ENCODE measurements at regions not wholly inside any gene's neighbourhood (a gene's known extent, or its start where the extent isn't known, plus 50 kb on each side); places are given as distances from the start of the nearest gene placed in this dataset.

GRCh38 chr2:45301307-45302277, 292.3 kb upstream of the SIX2 start:
- DNase-seq (ENCODE audit: low spot score) = no peak

DNA sequence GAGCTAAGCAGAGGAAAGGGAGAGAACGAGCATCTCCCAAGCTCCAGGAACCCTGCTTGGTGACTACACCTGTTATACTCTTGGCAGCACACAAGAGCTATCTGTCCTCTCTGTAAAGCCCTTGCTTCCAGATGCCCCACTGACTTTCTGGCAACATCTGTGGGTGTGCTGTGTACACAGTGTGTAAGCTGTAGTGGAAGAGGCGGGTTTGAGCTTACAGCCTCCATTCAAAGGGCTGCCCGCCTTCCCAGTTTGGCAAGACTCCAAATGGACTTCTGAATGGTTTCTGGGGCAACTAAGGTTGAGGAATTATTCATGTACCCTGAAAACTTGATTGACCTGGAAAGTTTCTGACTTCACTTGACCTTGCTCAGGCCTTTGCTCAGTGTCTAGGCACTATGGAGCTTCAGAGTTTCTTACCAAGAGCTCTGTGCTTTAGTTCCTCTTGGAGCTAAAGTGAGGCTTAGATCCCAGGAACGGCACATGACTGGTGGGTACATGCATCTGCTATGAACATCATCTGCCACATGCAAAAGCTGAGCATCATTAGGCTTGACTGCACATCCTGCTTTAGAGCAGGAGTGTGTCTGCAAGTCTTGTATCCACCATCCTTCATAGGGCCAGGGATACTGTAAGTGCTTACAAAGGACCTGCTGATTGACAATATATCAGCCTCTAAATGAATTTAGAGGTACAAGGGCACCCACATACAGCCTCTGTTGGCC, 290.9 kb upstream of the SIX2 start:
- no peak for DNase-seq (ENCODE audit: low spot score)

GRCh38 chr2:45299361-45299760, 290.1 kb upstream of the SIX2 start:
- no peak for DNase-seq (ENCODE audit: low spot score)

DNA sequence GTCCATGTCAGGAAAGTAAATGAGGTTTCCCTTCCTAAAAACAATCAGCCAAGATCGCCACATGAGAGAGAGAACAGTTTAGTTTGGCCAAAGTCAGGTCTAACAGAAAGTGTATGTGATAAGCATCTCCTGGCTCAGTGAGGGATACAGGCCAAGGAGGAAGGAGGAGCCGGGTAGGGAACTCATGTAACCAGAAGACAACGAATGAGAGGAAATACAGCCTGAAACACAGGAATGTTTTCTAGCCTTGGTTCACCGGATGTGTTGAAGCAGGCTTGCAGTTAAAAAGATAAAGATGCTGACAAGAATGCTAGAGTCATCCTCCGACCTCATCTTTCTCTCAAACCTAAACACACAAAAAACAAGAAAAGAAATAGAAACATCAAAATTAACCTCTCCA, 283.9 kb upstream of the SIX2 start:
- no peak for DNase-seq (ENCODE audit: low spot score)

DNA sequence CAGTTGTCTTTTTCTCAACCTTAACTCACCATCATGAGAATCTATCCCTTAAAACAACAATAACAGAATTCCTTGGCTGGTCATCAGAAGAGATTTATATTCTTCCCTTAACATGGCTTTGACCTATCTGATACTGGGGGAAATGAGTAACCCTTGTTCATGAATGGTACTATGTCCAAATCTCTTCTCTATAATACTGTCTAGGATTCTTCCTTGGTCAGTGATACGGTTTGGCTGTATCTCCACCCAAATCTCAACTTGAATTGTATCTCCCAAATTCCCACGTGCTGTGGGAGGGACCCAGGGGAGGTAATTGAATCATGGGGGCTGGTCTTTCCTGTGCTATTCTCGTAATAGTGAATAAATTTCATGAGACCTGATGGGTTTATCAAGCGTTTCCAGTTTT, 282.0 kb upstream of the SIX2 start:
- no peak for DNase-seq (ENCODE audit: low spot score)

GRCh38 chr2:45289997-45290709, 280.9 kb upstream of the SIX2 start:
- DNase-seq (ENCODE audit: low spot score) = no peak

- DNase-seq (ENCODE audit: low spot score) = no peak
Observed at GRCh38 chr2:45288532-45289417, 279.5 kb upstream of the SIX2 start.

- no peak for DNase-seq (ENCODE audit: low spot score)
Observed at GRCh38 chr2:45287045-45287444, 277.8 kb upstream of the SIX2 start.

- no peak for DNase-seq (ENCODE audit: low spot score)
Observed at GRCh38 chr2:45285771-45286390, 276.6 kb upstream of the SIX2 start.

GRCh38 chr2:45285311-45285710, 276.1 kb upstream of the SIX2 start:
- DNase-seq (ENCODE audit: low spot score) = no peak

GRCh38 chr2:45284621-45284995, 275.4 kb upstream of the SIX2 start:
- DNase-seq (ENCODE audit: low spot score) = no peak

DNA sequence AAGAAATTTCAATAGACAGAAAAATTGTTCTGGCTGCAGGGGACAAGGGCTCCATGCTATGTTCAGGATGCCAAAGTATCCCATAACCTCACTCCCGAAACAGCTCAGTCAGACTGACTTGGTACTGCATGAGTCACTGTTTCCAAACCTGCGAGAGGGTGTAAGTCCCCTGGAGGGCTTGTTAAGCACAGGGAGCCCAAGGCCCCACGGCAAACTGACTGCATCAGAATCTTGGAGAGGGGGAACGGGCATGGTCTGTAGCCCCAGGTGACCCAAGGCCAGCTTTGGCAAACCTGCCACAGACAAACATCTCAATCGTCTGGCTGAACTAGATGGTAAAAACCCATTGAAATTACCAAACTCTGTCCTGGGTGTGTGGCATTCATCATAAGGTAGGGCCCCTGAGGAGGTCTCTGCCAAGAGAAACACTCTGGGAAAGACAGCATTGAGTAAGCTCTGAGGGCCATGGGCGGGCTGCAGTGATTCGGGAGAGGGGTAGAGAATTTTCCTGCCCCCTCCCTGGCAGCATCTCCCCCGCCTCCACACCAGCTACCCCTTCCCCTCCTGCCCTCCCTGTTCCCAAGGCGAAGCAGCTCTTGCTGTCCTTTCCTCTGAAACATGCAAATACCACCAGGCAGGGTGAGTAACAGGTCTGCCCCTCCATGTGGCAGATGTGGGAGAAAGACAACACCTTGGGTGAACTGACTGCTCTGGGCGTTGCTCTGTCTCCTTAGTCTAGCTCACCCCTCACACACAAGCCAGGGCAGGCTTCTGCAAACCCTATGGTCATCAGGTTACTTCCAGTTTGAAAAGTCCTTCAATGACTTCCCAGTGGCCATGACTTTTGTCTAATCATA, 274.7 kb upstream of the SIX2 start:
- no peak for DNase-seq (ENCODE audit: low spot score)

- DNase-seq (ENCODE audit: low spot score) = no peak
Observed at GRCh38 chr2:45282646-45283045, 273.4 kb upstream of the SIX2 start.

DNA sequence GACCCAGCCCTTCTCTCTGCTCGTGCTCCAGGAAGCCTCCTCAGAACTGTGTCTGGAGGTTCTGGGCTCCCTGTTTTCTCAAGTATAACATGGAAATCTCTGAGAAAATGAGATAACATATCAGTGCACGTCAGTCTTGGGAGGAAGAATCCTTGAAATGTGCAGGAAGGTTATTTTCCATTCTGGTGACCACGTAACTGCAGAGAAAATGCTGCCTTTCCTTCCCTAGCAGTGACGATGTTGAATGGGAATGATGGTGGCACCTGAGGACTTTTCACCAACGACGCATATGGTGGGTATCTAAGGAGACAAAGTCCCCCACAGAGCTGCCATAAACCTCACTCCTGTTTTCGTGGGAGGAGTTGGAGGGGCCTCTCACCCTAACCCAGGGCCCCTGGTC, 272.1 kb upstream of the SIX2 start:
- DNase-seq (ENCODE audit: low spot score) = no peak

- no peak for DNase-seq (ENCODE audit: low spot score)
Observed at GRCh38 chr2:45280794-45281193, 271.5 kb upstream of the SIX2 start.

DNA sequence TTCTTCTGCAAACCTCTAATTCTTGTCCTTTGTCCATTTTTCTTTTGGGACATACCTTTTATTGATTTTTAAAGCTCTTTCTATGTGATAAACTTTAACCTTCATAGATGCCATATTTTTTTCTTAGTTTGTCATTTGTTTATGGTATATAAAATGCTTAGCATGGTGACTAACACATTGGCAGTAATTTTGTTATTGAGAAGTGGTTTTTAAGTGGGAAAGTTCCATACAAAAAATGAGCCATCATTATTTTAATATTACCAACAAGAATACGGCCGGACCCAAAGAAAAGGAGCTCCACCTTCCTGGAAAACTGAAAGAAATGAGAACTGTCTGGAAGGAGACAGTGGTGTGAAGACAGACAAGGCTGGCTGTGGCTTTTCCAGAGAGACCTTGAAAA, 270.1 kb upstream of the SIX2 start:
- no peak for DNase-seq (ENCODE audit: low spot score)

GRCh38 chr2:45278365-45279078, 269.3 kb upstream of the SIX2 start:
- no peak for DNase-seq (ENCODE audit: low spot score)

DNA sequence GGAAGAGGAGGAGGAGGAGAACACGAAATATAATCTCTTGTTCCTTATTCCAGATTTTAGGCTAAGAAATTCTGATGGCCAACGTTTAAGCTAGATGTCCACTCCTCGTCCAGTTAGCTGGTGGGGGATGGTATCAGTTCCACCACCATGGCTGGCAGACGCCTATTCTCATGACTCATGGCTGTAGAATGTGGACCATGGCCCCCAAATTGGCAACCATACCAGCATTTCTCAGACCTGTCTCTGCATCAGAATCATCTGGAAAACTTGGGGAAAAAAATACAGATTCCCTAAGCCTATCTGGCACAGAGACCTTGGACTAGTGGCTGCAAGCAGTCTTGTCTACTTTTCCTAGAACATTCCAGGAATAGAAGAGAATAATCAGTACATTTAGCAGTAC, 267.7 kb upstream of the SIX2 start:
- no peak for DNase-seq (ENCODE audit: low spot score)

GRCh38 chr2:45275806-45276205, 266.6 kb upstream of the SIX2 start:
- no peak for DNase-seq (ENCODE audit: low spot score)
